OCI-LY3 (cell line): ENCODE measurements at regions not wholly inside any gene's neighbourhood (a gene's known extent, or its start where the extent isn't known, plus 50 kb on each side); places are given as distances from the start of the nearest gene placed in this dataset.

Experiments
- EZH2phosphoT487 ChIP-seq: fragments of 200-600 bp; shearing (Covaris generic); IDR thresholded peaks from 2 replicates; pipeline ENCODE4 v1.6.1; 2018; ENCODE audit warnings: antibody characterized with exemption, mixed run types, low read depth
- TF ChIP-seq, protein P1 (sequence below): fragments of 200-600, 300-600 bp; sonication (generic); IDR thresholded peaks from 2 replicates; pipeline ENCODE4 v1.5.1; 2014; ENCODE audit warnings: antibody characterized with exemption, low read length, low read depth

DNA sequence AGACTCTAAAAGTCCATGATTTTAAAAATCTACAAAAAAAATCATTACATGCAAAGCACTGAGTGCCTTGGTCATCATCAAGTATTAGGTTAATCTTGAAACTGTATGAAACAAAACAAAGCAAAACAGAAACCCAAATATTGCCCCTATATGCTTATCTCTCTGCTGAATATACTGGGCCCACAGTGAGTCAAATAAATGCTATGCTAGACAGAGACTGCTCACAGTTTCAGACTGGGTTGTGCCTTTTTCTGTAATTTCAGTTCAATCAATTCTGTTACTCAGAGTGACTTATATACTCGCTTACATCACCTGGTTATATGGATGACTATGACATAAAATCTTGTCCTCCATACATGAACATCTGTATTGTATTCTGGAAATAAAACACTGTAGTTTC lies 257.1 kb upstream of the ACTRT1 start:
- no peak for TF ChIP-seq EZH2phosphoT487
- TF ChIP-seq, protein P1, sequence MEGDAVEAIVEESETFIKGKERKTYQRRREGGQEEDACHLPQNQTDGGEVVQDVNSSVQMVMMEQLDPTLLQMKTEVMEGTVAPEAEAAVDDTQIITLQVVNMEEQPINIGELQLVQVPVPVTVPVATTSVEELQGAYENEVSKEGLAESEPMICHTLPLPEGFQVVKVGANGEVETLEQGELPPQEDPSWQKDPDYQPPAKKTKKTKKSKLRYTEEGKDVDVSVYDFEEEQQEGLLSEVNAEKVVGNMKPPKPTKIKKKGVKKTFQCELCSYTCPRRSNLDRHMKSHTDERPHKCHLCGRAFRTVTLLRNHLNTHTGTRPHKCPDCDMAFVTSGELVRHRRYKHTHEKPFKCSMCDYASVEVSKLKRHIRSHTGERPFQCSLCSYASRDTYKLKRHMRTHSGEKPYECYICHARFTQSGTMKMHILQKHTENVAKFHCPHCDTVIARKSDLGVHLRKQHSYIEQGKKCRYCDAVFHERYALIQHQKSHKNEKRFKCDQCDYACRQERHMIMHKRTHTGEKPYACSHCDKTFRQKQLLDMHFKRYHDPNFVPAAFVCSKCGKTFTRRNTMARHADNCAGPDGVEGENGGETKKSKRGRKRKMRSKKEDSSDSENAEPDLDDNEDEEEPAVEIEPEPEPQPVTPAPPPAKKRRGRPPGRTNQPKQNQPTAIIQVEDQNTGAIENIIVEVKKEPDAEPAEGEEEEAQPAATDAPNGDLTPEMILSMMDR, result no peak
